ENCODE measurements at regions not wholly inside any gene's neighbourhood (a gene's known extent, or its start where the extent isn't known, plus 50 kb on each side); places are given as distances from the start of the nearest gene placed in this dataset.

DNA sequence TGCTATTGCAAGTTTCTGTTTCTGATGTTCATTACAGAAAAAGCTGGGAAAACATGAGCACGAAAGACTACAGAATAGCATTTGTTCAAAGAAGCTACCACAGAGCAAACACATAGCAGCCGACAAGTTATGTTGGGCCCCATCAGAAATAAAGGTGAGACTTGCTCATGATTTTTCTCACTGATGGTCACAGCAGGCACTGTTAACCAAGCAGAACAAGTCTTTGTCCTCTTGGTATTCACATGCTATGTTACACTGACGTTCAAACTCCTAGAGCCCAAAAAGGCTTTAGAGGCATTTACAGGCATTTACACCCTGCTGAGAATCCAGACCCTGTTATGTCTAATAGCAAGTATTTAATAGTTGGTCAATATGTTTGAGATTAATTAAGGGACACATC is 235.0 kb upstream of the HNMT start:
- intact Hi-C loops (cut with micrococcal nuclease) = no loop called here

DNA sequence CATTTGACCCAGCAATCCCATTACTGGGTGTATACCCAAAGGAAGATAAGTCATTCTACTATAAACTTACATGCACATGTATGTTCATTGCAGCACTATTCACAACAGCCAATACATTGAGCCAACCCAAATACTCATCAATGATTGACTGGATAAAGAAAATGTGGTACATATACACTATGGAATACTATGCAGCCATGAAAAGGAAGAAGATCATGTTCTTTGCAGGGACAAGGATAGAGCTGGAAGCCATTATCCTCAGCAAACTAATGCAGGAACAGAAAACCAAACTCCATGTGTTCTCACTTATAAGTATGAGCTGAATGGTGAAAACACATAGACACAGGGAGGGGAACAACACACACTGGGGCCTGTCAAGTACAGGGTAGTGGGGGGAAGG is 226.7 kb upstream of the HNMT start:
- ChIA-PET POLR2A (no interaction called here), CTCF (no interaction called here)
- intact Hi-C loops (cut with micrococcal nuclease) = no loop called here
- no peak for DNase-seq
- Mint-ChIP-seq H3K4me1 (ENCODE audit: low read depth) (no peaks in the 10 kb centered on the region), H3K9me3 (peaks cover 7% of the 10 kb centered on the region), H3K27me3 (no peaks in the 10 kb centered on the region), H3K27ac (no peak overlapping the region), H3K36me3 (no peaks in the 10 kb centered on the region), H3K4me3 (no peak overlapping the region)

More for the DNA sequence above, 235.0 kb upstream of the HNMT start:
- Mint-ChIP-seq H3K27ac (no peak overlapping the region), H3K36me3 (no peaks in the 10 kb centered on the region), H3K9me3 (peaks cover 8% of the 10 kb centered on the region), H3K4me1 (ENCODE audit: low read depth) (no peaks in the 10 kb centered on the region), H3K4me3 (no peak overlapping the region), H3K27me3 (no peaks in the 10 kb centered on the region)
- CTCF ChIA-PET = no interaction called here
- DNase-seq = no peak
- POLR2A ChIA-PET = no interaction called here

DNA sequence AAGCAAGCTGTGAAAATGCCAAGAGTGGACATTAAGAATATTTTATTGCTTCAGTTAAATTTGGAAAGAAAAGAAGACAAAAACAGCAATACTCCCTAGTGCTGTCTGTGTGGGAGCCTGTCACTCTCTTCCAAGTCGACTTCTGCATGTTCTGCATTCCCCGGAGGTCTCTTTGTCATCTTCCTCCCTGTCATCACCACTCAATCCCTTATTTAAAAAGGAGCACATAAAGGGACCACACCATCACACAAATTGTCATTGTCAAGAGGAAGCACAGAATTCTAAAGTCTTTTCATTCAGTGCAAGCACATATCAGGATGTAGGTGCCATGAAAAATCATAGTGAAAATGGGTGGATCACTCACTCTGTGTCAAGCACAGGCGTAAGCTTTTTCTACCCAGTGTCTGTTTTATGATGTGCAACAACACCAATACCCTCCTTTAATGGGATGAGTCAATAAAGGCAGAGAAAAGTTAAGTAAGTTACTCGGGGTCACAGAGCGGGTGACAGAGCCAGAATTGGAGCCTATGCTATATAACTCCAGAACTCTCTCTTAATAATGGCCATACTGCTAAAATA is 222.4 kb upstream of the HNMT start:
- no peaks in the 10 kb centered on the region for H3K4me1 Mint-ChIP-seq (ENCODE audit: low read depth)
- POLR2A ChIA-PET = interaction anchor here (0.5 kb wide), 1 partner anchor 566 kb away, joined by 3 read pairs; no protein-coding TSS in a partner anchor
- H3K4me3 Mint-ChIP-seq = no peak overlapping the region

DNA sequence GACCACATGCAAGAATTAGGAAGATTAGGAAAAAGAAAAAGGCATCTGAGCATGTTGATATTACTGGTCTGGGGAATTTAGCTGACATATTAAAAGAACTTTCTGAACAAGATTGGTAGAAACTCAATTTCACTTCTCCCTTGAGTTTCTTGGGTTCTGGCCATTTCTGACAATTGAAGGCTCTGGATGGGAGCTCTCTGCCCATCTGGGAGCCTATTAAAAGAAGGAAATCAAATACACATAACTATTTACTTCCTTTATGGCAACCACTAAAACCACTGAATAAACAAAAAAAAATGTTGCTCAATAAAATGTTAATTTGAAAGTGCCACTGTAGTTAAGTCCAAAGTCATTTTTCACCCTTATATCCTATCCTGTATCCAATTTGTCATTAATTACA is 216.8 kb upstream of the HNMT start:
- Mint-ChIP-seq H3K4me1 (ENCODE audit: low read depth) (no peaks in the 10 kb centered on the region), H3K27me3 (no peaks in the 10 kb centered on the region), H3K36me3 (no peaks in the 10 kb centered on the region), H3K9me3 (no peaks in the 10 kb centered on the region), H3K27ac (no peak overlapping the region), H3K4me3 (no peak overlapping the region)
- no peak for DNase-seq
- POLR2A ChIA-PET = no interaction called here
- intact Hi-C loops (cut with micrococcal nuclease) = no loop called here
- CTCF ChIA-PET = no interaction called here

More for the DNA sequence above, 222.4 kb upstream of the HNMT start:
- H3K27me3 Mint-ChIP-seq = no peaks in the 10 kb centered on the region
- no peak for DNase-seq
- H3K9me3 Mint-ChIP-seq = peaks cover 7% of the 10 kb centered on the region
- CTCF ChIA-PET = interaction anchor here (0.6 kb wide), 1 partner anchor 454 kb away, joined by 3 read pairs; no protein-coding TSS in a partner anchor
- intact Hi-C loops (cut with micrococcal nuclease) = no loop called here
- no peak overlapping the region for H3K27ac Mint-ChIP-seq
- H3K36me3 Mint-ChIP-seq = no peaks in the 10 kb centered on the region

DNA sequence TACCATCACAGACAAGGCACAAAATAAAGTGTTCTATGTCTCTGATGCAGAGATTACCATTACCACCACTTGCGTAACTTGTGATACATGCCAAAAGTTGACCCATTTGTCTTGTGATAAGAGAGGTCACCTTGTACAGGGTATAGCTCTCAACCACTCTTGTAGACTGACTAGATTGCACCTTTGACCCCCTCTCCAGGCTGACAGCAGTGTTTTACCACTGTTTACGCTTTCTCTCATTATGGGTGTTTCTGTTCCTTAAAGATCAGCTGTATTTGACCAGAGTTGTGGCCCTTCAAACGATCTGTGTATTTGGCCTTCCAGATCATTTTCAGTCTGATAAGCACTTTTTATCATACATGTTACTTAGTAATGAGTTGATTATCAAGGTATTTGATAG is 215.7 kb upstream of the HNMT start:
- POLR2A ChIA-PET = no interaction called here
- H3K27me3 Mint-ChIP-seq = no peaks in the 10 kb centered on the region
- intact Hi-C loops (cut with micrococcal nuclease) = no loop called here
- DNase-seq = no peak
- CTCF ChIA-PET = no interaction called here
- no peaks in the 10 kb centered on the region for H3K36me3 Mint-ChIP-seq
- H3K4me3 Mint-ChIP-seq = no peak overlapping the region
- no peak overlapping the region for H3K27ac Mint-ChIP-seq
- peaks cover 2% of the 10 kb centered on the region for H3K9me3 Mint-ChIP-seq
- H3K4me1 Mint-ChIP-seq (ENCODE audit: low read depth) = no peaks in the 10 kb centered on the region

DNA sequence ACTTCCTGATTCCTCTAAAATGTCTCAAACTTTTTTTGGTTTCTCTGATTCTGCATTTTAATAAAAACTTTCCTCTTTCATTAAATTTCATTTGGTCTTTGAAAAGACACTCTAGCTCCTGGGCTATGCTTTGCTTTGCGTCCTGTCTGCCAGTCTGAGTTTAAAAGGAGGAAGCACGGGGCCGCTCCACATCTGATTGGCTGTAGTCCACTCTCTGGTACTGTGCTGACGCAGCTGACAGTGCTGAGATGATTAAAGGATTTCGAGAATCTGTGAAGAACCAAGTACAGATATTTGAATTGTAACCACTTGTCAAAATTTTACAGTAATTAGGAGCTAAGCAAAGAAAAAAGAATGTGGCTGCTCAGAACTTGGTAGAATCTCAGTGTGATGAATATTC is 199.6 kb upstream of the HNMT start:
- intact Hi-C loops (cut with micrococcal nuclease) = no loop called here
- no peak for DNase-seq
- ChIA-PET CTCF (no interaction called here), POLR2A (no interaction called here)
- no peaks in the 10 kb centered on the region for H3K9me3 Mint-ChIP-seq
- no peaks in the 10 kb centered on the region for H3K4me1 Mint-ChIP-seq (ENCODE audit: low read depth)
- no peak overlapping the region for H3K4me3 Mint-ChIP-seq
- H3K36me3 Mint-ChIP-seq = no peaks in the 10 kb centered on the region
- H3K27ac Mint-ChIP-seq = no peak overlapping the region
- no peaks in the 10 kb centered on the region for H3K27me3 Mint-ChIP-seq

DNA sequence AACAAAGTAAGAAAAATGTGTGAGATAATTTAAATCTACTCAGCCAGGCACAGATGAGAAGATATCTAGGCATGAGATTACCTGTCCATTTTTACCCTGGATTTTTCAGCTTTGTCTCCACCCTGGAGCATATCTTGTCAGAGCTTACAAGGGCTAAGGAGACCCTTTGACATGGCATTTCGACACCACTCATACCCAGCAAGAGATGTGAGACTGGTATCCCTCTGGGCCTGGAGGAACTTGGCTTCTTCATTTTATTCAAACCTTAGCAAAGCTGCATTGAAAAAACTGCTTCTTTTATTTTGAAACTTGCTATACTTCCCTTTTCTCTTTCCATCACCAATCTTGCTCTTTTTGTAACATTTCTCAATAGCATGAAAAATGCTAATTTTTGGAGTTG is 194.9 kb upstream of the HNMT start:
- ChIA-PET POLR2A (no interaction called here), CTCF (no interaction called here)
- no peaks in the 10 kb centered on the region for H3K9me3 Mint-ChIP-seq
- no peak overlapping the region for H3K4me3 Mint-ChIP-seq
- no peak overlapping the region for H3K27ac Mint-ChIP-seq
- intact Hi-C loops (cut with micrococcal nuclease) = no loop called here
- H3K4me1 Mint-ChIP-seq (ENCODE audit: low read depth) = no peaks in the 10 kb centered on the region
- H3K36me3 Mint-ChIP-seq = no peaks in the 10 kb centered on the region
- no peak for DNase-seq
- H3K27me3 Mint-ChIP-seq = peaks cover 2% of the 10 kb centered on the region

DNA sequence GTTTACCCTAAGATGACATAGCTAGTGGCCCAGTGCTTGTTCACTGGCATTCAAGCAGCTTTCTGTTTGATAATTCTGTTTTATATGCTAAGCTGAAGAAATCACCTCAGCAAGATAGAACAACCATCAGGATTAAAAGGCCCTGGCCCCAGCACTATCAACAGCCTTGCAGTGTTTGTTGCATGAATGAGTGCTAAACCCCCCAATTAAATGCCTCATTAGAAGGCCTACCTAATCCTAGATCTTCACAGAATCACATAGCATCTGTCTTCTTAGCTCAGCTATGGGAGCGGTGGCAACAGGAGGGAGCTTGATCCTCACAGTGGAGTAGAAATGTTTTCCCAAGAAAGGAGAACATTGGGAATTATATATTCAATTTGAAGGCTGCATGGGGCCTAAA is 194.1 kb upstream of the HNMT start:
- no peak for DNase-seq
- intact Hi-C loops (cut with micrococcal nuclease) = no loop called here
- POLR2A ChIA-PET = no interaction called here
- H3K27me3 Mint-ChIP-seq = peaks cover 2% of the 10 kb centered on the region
- CTCF ChIA-PET = no interaction called here
- no peaks in the 10 kb centered on the region for H3K4me1 Mint-ChIP-seq (ENCODE audit: low read depth)
- H3K9me3 Mint-ChIP-seq = no peaks in the 10 kb centered on the region
- no peaks in the 10 kb centered on the region for H3K36me3 Mint-ChIP-seq
- H3K27ac Mint-ChIP-seq = no peak overlapping the region
- no peak overlapping the region for H3K4me3 Mint-ChIP-seq

DNA sequence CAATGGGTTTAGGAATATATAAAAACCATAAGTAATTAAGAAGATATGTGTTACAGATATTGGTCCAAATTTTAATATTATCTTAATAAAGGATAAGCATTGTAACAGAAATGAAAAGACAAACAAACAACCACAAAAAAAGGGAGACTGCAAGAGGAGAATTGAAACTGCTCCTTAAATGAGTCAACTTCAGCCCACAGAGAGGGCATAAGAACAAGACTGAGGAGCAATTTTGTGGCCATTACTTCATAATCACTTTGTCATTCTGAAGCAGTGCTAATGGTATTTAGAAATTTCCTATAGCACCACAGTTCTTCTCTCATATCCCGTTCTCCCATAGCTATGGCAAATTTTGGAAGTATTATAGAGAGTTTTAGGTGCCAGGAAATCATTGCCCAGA is 193.2 kb upstream of the HNMT start:
- Mint-ChIP-seq H3K27me3 (peaks cover 2% of the 10 kb centered on the region), H3K9me3 (no peaks in the 10 kb centered on the region), H3K4me1 (ENCODE audit: low read depth) (no peaks in the 10 kb centered on the region), H3K36me3 (no peaks in the 10 kb centered on the region), H3K27ac (no peak overlapping the region), H3K4me3 (no peak overlapping the region)
- DNase-seq = no peak
- CTCF ChIA-PET = no interaction called here
- POLR2A ChIA-PET = no interaction called here
- intact Hi-C loops (cut with micrococcal nuclease) = no loop called here

DNA sequence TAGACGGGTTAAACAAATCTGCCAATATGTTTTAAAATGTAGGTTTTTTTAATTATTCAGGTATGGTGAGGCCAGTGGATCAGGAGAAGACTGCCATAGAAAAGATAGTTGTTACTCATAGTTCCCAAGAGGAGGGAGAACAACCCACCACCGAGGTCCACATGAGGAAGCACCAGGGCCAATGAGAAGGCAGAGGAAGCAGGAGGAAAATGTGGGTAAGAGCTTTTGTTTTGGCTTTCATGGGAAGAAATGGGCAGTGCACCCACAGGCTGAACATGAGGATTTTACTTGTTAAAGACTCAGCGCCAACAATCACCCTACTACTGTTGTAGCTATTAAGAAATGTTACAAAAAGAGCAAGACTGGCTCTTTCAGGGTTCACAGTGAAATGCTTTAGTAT is 191.8 kb upstream of the HNMT start:
- H3K4me3 Mint-ChIP-seq = no peak overlapping the region
- H3K4me1 Mint-ChIP-seq (ENCODE audit: low read depth) = no peaks in the 10 kb centered on the region
- peaks cover 2% of the 10 kb centered on the region for H3K27me3 Mint-ChIP-seq
- no peaks in the 10 kb centered on the region for H3K36me3 Mint-ChIP-seq
- POLR2A ChIA-PET = no interaction called here
- intact Hi-C loops (cut with micrococcal nuclease) = no loop called here
- CTCF ChIA-PET = no interaction called here
- H3K27ac Mint-ChIP-seq = no peak overlapping the region
- H3K9me3 Mint-ChIP-seq = no peaks in the 10 kb centered on the region
- DNase-seq = no peak

DNA sequence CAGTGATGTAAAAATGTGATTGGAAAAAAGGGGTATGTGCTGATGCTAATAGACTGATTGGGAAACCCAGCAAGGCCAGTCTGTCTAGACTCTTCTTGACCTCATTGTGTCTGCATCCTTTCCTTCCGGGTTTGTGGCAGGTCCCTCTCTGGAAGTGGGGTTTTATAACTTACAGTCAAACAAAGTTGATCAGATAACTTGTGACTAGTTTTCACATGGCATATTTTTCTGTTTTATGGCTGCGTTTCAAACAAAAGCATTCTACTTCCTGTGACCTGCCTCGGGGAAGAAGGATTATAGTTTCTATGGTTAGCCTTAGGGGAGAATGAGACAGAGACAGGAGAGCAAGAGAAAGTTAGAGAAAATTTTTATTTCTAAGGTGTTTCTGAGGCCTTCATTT is 188.7 kb upstream of the HNMT start:
- ChIA-PET CTCF (no interaction called here), POLR2A (no interaction called here)
- intact Hi-C loops (cut with micrococcal nuclease) = no loop called here
- H3K9me3 Mint-ChIP-seq = no peaks in the 10 kb centered on the region
- no peak overlapping the region for H3K27ac Mint-ChIP-seq
- H3K4me3 Mint-ChIP-seq = no peak overlapping the region
- no peaks in the 10 kb centered on the region for H3K36me3 Mint-ChIP-seq
- H3K4me1 Mint-ChIP-seq (ENCODE audit: low read depth) = no peaks in the 10 kb centered on the region
- no peak for DNase-seq
- H3K27me3 Mint-ChIP-seq = no peaks in the 10 kb centered on the region

DNA sequence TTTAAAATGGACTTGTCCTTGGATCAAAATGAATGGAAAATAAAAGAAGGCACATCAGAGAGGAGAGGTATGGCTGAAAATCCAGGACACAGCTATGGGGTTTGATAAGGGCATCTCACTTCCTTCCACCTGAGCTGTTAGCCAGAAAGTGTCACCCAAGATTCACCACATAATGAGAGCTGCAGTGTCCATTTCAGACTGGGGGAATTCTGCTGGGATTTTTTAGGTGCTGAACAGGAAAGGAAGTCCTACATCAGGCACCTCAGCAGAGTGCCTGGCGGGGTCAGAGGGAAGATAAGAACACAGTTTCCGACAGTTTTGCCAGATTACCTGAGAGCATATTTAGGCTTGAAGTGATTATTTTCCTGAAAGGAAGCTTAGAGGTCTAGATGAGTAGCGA is 187.6 kb upstream of the HNMT start:
- no peaks in the 10 kb centered on the region for H3K36me3 Mint-ChIP-seq
- CTCF ChIA-PET = no interaction called here

DNA sequence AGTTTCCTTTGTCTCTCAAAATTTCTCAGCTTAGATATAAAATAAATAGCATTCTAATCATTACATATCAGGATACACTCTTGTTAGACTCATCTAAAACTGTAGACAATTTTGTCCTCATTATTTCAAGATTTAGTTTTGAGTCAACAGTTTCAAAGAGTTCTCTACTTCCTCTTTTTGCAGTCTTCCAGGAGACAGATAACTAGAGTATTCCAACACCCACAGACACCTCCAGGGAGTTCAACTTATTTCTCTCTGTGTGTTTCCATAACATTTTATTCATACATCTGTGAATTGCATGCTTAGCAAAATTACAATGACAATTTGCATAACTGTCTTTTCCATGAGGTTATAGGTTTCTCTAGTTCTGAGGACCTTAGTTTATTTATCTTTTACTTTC is 166.6 kb upstream of the HNMT start:
- H3K9me3 Mint-ChIP-seq = peaks cover 5% of the 10 kb centered on the region
- H3K27me3 Mint-ChIP-seq = peaks cover 3% of the 10 kb centered on the region
- H3K4me1 Mint-ChIP-seq (ENCODE audit: low read depth) = no peaks in the 10 kb centered on the region
- no peaks in the 10 kb centered on the region for H3K36me3 Mint-ChIP-seq
- H3K4me3 Mint-ChIP-seq = no peak overlapping the region
- intact Hi-C loops (cut with micrococcal nuclease) = no loop called here
- ChIA-PET POLR2A (no interaction called here), CTCF (no interaction called here)
- H3K27ac Mint-ChIP-seq = no peak overlapping the region
- no peak for DNase-seq

More for the DNA sequence above, 187.6 kb upstream of the HNMT start:
- Mint-ChIP-seq H3K9me3 (no peaks in the 10 kb centered on the region), H3K27ac (no peak overlapping the region), H3K4me1 (ENCODE audit: low read depth) (no peaks in the 10 kb centered on the region), H3K4me3 (no peak overlapping the region), H3K27me3 (no peaks in the 10 kb centered on the region)
- intact Hi-C loops (cut with micrococcal nuclease) = no loop called here
- POLR2A ChIA-PET = no interaction called here
- DNase-seq = no peak

DNA sequence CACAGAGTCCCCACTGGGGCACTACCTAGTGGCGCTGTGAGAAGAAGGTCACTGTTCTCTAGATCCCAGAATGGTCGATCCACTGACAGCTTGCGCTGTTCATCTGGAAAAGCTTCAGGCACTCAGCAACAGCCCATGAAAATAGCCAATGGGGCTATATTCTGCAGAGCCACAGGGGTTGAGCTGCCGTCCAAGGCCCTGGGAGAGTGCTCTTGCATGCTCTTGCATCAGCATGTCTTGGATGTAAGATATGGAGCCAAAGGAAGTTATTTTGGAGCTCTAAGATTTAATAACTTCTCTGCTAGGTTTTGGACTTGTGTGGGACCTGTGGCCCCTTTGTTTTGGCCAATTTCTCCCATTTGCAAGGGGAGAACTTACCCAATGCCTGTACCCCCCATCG is 164.7 kb upstream of the HNMT start:
- no peak overlapping the region for H3K4me3 Mint-ChIP-seq
- DNase-seq = no peak
- intact Hi-C loops (cut with micrococcal nuclease) = no loop called here
- H3K36me3 Mint-ChIP-seq = no peaks in the 10 kb centered on the region
- H3K27ac Mint-ChIP-seq = no peak overlapping the region
- POLR2A ChIA-PET = no interaction called here
- H3K27me3 Mint-ChIP-seq = peaks cover 3% of the 10 kb centered on the region
- CTCF ChIA-PET = no interaction called here
- H3K9me3 Mint-ChIP-seq = peaks cover 7% of the 10 kb centered on the region
- no peaks in the 10 kb centered on the region for H3K4me1 Mint-ChIP-seq (ENCODE audit: low read depth)

Data from activated CD4-positive, alpha-beta memory T cell treated with anti-CD3 and anti-CD28 coated beads for 36 hours (primary cell).